GM12878 (cell line): ENCODE measurements at regions not wholly inside any gene's neighbourhood (a gene's known extent, or its start where the extent isn't known, plus 50 kb on each side); places are given as distances from the start of the nearest gene placed in this dataset.

Experiments
- GABPA ChIP-seq: IDR thresholded peaks from 2 replicates; pipeline ENCODE4 v1.6.1; 2014; ENCODE audit warnings: antibody characterized with exemption, low read depth, mild to moderate bottlenecking, inconsistent platforms
- SIX5 ChIP-seq: IDR thresholded peaks from 2 replicates; pipeline ENCODE4 v1.6.1; 2011; ENCODE audit warnings: mild to moderate bottlenecking, low read depth, low read length, moderate library complexity; ENCODE audit not compliant: severe bottlenecking
- SRF ChIP-seq, 2 experiments: IDR thresholded peaks; 2 replicates each; pipeline ENCODE4 v1.6.1; 2011; ENCODE audit warnings: low read depth in 2 of 2, low read length in 2 of 2, mild to moderate bottlenecking in 1 of 2, moderate library complexity in 1 of 2
- TCF3 ChIP-seq: IDR thresholded peaks from 2 replicates; pipeline ENCODE4 v1.6.1; 2012; ENCODE audit warnings: low read depth, mild to moderate bottlenecking, low read length, borderline replicate concordance; ENCODE audit not compliant: insufficient read depth
- ZNF217 ChIP-seq: fragments of 450-650 bp; IDR thresholded peaks from 2 replicates; pipeline ENCODE4 v1.6.1; 2017; ENCODE audit warnings: antibody characterized with exemption, mild to moderate bottlenecking
- ZNF622 ChIP-seq: fragments of 450-650 bp; IDR thresholded peaks from 2 replicates; pipeline ENCODE4 v1.6.1; 2017; ENCODE audit warnings: mild to moderate bottlenecking, inconsistent platforms
- TF ChIP-seq, protein P1 (sequence below): fragments of 450-650 bp; IDR thresholded peaks from 2 replicates; pipeline ENCODE4 v1.6.1; 2017; ENCODE audit warnings: mild to moderate bottlenecking, moderate library complexity
- TF ChIP-seq, protein P2 (sequence below): fragments of 450-650 bp; IDR thresholded peaks from 2 replicates; pipeline ENCODE4 v1.6.1; 2017; ENCODE audit warnings: mild to moderate bottlenecking
- TF ChIP-seq, protein P3 (sequence below): fragments of 450-650 bp; IDR thresholded peaks from 2 replicates; pipeline ENCODE4 v1.6.1; 2018; ENCODE audit warnings: borderline replicate concordance, mild to moderate bottlenecking; ENCODE audit not compliant: partially characterized antibody

DNA sequence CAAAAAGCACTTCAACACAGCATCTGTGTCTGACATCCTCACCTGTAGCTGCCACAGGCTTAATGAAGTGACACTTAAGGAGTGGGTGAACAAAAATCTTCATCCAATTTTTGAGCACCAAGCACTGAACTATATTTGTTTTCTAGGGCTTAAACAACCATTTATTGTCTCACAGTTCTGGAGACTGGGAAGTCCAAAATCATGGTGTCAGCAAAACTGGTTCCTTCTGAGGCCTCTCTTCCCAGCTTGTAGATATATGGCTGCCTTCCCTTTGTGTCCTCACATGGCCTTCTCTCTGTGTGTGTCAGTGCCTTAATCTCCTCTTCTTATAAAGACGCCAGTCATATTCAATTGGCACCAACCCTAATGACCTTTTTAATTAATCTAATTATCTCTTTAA, 189.2 kb upstream of the CLNK start (continued):
- TF ChIP-seq ZNF217 = no peak
- TF ChIP-seq TCF3 = no peak
- TF ChIP-seq, protein P1, sequence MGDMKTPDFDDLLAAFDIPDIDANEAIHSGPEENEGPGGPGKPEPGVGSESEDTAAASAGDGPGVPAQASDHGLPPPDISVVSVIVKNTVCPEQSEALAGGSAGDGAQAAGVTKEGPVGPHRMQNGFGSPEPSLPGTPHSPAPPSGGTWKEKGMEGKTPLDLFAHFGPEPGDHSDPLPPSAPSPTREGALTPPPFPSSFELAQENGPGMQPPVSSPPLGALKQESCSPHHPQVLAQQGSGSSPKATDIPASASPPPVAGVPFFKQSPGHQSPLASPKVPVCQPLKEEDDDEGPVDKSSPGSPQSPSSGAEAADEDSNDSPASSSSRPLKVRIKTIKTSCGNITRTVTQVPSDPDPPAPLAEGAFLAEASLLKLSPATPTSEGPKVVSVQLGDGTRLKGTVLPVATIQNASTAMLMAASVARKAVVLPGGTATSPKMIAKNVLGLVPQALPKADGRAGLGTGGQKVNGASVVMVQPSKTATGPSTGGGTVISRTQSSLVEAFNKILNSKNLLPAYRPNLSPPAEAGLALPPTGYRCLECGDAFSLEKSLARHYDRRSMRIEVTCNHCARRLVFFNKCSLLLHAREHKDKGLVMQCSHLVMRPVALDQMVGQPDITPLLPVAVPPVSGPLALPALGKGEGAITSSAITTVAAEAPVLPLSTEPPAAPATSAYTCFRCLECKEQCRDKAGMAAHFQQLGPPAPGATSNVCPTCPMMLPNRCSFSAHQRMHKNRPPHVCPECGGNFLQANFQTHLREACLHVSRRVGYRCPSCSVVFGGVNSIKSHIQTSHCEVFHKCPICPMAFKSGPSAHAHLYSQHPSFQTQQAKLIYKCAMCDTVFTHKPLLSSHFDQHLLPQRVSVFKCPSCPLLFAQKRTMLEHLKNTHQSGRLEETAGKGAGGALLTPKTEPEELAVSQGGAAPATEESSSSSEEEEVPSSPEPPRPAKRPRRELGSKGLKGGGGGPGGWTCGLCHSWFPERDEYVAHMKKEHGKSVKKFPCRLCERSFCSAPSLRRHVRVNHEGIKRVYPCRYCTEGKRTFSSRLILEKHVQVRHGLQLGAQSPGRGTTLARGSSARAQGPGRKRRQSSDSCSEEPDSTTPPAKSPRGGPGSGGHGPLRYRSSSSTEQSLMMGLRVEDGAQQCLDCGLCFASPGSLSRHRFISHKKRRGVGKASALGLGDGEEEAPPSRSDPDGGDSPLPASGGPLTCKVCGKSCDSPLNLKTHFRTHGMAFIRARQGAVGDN = no peak
- TF ChIP-seq ZNF622 = no peak
- TF ChIP-seq, protein P2, sequence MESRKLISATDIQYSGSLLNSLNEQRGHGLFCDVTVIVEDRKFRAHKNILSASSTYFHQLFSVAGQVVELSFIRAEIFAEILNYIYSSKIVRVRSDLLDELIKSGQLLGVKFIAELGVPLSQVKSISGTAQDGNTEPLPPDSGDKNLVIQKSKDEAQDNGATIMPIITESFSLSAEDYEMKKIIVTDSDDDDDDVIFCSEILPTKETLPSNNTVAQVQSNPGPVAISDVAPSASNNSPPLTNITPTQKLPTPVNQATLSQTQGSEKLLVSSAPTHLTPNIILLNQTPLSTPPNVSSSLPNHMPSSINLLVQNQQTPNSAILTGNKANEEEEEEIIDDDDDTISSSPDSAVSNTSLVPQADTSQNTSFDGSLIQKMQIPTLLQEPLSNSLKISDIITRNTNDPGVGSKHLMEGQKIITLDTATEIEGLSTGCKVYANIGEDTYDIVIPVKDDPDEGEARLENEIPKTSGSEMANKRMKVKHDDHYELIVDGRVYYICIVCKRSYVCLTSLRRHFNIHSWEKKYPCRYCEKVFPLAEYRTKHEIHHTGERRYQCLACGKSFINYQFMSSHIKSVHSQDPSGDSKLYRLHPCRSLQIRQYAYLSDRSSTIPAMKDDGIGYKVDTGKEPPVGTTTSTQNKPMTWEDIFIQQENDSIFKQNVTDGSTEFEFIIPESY = no peak
- no peak for TF ChIP-seq SRF (IDR thresholded peaks at IDR 0.05; ENCODE audit: low read depth in 2 of 2, low read length in 2 of 2)
- TF ChIP-seq GABPA = no peak
- no peak for TF ChIP-seq SIX5
- TF ChIP-seq, protein P3, sequence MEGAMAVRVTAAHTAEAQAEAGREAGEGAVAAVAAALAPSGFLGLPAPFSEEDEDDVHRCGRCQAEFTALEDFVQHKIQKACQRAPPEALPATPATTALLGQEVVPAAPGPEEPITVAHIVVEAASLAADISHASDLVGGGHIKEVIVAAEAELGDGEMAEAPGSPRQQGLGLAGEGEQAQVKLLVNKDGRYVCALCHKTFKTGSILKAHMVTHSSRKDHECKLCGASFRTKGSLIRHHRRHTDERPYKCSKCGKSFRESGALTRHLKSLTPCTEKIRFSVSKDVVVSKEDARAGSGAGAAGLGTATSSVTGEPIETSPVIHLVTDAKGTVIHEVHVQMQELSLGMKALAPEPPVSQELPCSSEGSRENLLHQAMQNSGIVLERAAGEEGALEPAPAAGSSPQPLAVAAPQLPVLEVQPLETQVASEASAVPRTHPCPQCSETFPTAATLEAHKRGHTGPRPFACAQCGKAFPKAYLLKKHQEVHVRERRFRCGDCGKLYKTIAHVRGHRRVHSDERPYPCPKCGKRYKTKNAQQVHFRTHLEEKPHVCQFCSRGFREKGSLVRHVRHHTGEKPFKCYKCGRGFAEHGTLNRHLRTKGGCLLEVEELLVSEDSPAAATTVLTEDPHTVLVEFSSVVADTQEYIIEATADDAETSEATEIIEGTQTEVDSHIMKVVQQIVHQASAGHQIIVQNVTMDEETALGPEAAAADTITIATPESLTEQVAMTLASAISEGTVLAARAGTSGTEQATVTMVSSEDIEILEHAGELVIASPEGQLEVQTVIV = no peak
